ENCODE measurements at regions not wholly inside any gene's neighbourhood (a gene's known extent, or its start where the extent isn't known, plus 50 kb on each side); places are given as distances from the start of the nearest gene placed in this dataset.

DNA sequence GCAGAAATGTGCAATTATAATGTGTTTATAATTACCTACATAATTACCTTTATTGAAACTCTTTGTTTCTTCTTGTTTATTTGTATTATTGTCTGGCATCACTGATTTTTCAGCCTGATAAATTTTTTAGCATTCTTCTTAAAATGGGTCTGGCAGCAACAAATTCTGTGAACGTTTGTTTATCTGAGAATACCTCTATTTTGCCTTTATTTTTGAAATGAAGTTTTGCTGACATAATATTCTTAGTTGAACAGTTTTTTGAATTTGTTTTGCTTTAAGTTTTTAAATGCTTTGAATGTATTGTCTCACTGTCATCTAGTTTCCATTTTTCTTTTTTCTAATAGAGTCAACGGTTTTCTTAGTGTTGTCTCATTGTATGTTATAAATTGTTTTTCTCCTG, 1152.0 kb upstream of the CDH2 start:
- CTCF ChIA-PET, result no interaction called here
- POLR2A ChIA-PET, result no interaction called here

DNA sequence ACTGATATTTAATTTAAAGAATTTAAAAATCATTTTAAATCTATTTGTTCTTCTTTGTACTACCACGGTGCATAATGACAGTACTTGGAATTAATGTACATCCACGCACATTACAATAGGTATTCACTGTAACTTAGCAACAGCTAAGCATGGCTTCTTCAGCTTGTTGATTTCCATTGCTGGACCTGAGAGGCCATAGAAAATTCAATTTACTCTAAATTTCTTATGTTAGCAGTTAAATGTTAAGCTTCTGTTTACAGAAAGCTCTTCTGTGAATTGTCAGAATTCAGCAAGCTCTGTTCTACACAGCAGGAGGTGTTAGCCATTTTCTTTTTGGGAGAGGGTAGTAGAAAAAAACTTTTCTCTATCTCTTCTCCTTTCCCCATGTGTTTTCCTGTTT, 1149.3 kb upstream of the CDH2 start:
- CTCF ChIA-PET, result no interaction called here
- POLR2A ChIA-PET, result no interaction called here

DNA sequence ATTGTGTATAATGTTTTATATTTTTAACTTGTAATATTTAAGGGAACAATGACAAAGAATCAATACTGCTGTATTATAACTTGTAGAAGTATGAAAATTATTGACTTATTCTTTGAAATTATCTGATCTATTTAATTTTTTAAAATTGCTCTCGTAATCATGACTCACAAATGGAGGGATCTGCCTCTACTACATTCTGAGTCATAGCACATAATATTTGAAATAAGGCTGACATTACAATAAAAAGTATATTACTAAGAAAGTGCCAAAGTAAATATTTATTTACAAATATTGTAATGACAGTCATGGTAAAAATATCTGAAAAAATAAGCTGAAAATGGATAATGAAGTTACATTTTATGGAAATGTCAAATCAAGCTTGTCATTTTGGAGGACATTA, 1144.6 kb upstream of the CDH2 start:
- CTCF ChIA-PET, result no interaction called here
- POLR2A ChIA-PET, result no interaction called here

DNA sequence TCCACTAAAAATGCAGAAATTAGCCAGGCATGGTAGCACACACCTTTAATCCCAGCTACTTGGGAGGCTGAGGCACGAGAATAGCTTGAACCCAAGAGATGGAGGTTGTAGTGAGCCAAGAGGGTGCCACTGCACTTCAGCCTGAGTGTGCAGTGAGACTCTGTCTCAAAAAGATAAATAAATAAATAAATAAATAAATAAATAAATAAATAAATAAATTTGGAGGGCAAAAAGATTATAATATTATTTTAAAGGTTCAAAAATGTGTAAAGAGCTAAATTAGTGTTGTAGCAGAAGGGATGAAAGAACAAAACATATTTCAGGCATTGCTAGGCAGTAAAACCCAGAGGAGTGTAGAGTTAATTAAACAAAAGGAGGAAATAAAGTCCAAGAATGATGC, 1136.4 kb upstream of the CDH2 start:
- CTCF ChIA-PET, result no interaction called here
- POLR2A ChIA-PET, result no interaction called here

DNA sequence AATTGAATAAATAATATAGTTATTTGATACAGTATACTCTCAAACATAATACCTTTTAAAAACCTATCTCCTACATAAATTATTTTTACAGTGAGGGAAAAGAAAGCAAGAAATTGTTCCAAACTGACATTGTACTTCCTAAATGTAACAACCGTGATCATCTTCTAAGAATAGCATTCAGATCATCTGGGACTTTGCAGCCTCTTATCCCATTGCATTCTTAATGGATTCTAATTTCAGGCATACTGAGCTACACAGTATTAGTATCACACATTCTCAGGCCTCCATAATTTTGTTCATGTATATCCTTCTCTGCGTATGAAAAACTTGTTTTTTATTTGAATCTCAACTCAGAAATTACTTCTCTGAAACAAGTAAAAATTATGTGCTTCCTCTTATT, 1134.7 kb upstream of the CDH2 start:
- ChIA-PET CTCF (no interaction called here), POLR2A (no interaction called here)

- ChIA-PET POLR2A (no interaction called here), CTCF (no interaction called here)
These were observed 1132.4 kb upstream of the CDH2 start for GRCh38 chr18:29309366-29309765.

DNA sequence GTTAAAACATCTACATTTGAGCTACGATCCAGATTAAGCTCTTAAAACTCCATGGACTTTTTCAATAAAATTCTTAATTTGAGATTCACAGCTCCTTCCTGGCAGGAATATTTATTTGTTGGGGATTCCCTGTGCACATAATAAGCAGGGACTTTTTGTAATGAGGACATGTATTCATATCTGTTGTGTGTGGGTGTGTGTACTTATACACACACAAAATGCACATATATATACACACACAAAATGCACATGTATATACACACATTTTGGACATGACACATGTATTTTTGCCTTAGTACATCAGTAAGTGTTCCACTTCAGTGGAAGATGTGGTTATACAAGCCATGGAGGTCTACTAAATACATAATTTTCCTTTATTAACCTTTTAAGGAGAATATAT, 1131.1 kb upstream of the CDH2 start:
- ChIA-PET CTCF (no interaction called here), POLR2A (no interaction called here)

GRCh38 chr18:29307231-29307630, 1130.3 kb upstream of the CDH2 start:
- ChIA-PET CTCF (no interaction called here), POLR2A (no interaction called here)

DNA sequence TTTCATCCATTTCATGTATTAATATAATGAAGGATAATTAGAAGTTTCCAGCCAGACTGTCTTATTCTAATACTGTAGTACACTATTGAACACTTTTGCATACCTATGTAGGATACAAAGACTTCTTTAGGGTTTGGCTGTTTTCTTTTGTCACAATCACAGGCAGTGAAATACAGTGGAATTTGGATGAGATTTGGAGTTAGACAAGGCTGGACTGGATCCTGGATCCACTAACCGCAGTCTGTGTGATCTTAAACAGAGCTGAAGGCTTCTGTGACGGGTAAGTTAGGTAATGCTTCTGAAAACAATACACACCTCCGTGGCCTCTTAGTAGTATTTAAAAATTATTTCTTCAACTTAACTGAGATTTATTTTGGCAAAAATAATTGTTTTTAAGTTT, 1128.6 kb upstream of the CDH2 start:
- POLR2A ChIA-PET, result no interaction called here
- CTCF ChIA-PET, result no interaction called here

DNA sequence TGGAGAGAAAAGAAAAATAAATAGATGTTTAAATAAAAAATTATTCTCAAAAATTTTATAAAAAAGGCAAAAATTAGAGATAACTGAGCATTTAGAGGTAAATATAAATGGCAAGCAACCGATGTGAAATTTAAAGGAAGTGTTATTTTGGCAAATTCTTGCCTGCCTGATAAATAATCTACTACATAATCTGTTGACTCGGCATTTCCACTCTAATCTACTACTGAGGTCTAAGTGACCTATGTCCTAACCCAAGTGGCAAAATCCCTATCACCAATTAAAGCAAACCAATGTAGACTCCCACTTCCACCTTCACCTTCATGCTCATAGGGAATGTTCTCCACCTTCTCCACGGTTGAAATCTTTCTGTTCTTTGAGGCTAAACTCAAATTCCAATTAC, 1124.1 kb upstream of the CDH2 start:
- ChIA-PET CTCF (no interaction called here), POLR2A (no interaction called here)

DNA sequence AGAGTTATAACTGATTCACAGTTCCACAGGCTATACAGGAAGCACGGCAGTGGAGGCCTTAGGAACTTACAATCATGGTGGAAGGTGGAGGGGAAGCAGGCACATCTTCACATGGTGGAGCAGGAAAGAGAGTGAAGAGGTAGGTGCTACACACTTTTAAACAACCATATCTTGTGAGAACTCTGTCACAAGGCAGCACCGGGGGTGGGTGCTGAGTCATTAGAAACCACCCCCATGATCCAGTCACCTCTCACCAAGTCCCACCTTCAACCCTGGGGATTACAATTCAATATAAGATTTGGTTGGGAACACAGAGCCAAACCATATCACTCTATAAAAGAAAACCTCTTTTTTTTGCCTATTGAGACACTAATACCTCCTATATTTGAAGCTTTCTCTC, 1108.5 kb upstream of the CDH2 start:
- CTCF ChIA-PET, result no interaction called here
- POLR2A ChIA-PET, result no interaction called here

- CTCF ChIA-PET, result no interaction called here
- POLR2A ChIA-PET, result no interaction called here
These were observed 1094.6 kb upstream of the CDH2 start for GRCh38 chr18:29271501-29271900.

- POLR2A ChIA-PET, result no interaction called here
- CTCF ChIA-PET, result no interaction called here
These were observed 1082.9 kb upstream of the CDH2 start for GRCh38 chr18:29259838-29260237.

GRCh38 chr18:29254123-29254522, 1077.2 kb upstream of the CDH2 start:
- ChIA-PET CTCF (no interaction called here), POLR2A (no interaction called here)

DNA sequence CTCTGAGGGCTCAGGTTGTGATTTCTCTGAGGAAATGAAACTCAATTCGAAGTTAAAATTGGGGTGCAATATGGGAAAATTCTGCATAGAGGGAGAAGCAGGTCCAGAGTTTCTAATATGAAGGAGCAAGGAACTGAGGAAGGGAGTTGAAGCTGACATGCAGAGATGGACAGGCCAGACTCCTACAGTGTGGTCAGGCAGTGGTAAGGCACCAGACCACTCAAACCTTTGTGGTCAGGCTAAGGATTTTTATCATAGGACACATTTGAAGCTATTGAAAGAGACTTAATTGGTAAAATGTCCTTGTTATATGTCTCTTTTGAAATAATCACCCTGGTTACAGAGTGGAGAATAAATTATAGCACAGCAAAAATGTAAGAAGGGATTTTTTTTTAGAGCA, 1074.8 kb upstream of the CDH2 start:
- ChIA-PET CTCF (no interaction called here), POLR2A (no interaction called here)

DNA sequence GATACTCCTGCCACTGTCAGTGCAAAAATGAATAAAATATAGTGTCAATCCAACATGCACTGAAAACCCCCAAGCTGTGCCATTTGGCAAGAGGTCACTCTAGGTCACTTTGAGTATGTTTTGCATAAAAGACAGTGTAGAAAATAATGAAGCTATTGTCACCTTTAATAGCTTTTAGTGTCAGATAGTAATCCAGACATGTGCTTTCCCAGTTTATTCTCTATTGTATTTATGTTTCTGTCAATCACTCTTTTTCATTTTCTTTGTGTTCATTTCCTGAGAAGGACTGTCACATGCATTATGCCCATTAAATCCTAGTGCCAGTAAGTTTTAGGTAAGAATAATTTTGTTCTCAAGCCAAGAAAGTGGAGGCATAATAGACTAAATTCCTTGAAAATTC, 1073.9 kb upstream of the CDH2 start:
- ChIA-PET CTCF (no interaction called here), POLR2A (no interaction called here)

DNA sequence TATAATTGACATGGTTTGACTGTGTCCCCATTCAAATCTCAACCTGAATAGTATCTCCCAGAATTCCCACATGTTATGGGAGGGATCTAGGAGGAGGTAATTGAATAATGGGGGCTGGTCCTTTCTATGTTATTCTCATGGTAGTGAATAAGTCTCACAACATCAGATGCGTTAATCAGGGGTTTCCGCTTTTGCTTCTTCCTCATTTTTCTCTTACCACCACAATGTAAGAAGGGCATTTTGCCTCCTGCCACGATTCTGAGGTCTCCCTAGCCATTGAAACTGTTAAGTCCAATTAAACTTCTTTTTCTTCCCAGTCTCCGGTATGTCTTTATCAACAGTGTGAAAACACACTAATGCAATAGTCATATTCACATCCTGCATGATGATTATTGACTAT, 1073.3 kb upstream of the CDH2 start:
- POLR2A ChIA-PET, result no interaction called here
- CTCF ChIA-PET, result no interaction called here

- ChIA-PET POLR2A (no interaction called here), CTCF (no interaction called here)
These were observed 1071.9 kb upstream of the CDH2 start for GRCh38 chr18:29248805-29249204.

DNA sequence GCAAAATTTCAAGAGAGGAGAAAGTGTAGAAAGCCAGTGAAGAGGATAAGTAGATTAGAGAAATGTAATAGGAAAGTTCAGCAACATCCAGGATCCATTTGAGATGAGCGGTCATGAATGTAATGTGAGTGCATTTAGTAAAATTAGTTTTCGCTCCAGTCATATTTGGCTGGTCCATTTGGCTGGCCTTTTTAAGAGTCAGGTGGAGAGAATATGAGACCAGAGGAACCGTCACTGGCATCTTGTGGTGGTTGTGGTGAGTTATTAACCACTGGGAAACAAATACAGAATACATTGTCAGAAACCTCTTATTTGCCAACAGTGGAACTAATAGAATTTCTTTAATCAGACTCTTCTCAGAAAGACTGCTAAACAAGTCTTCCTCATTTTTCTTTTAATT, 1064.3 kb upstream of the CDH2 start:
- ChIA-PET CTCF (no interaction called here), POLR2A (no interaction called here)

DNA sequence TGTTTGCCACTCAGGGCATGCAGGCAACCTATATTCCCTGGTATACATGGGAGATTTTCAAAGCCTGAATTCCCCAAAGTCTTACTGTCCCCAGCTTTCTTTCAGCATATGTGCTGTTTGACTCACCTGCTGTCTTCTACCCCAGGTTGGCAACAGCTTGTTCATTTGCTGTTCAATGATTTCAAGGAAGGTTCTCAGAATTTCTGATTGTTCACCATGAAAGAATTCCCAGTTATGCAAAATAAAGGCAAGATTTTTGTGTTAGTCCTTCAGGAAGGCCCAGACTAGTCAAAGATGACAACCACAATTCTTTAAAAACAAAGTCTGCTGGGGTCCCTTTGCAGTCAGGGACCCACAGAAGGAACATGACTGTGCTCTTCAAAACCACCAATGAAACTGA, 1057.8 kb upstream of the CDH2 start:
- ChIA-PET POLR2A (no interaction called here), CTCF (no interaction called here)

DNA sequence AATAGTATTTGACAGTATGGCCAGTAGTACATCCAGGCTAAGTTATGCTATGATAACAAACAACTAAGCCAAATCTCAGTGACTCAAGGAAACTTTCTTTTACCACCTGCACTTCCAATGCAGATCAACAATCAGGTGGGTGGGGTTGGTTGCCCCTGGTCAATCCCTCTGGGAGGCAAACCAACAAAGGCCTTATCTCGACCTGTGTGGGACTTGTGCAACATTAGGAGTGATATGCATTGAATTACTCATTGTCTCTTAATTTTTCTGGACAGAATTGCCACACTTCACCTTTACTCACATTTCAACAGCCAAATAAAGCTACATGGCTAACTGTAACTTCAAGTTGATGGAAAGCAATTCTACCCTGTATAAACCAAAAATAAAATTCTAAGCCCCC, 1049.3 kb upstream of the CDH2 start:
- ChIA-PET POLR2A (no interaction called here), CTCF (no interaction called here)

- ChIA-PET POLR2A (no interaction called here), CTCF (no interaction called here)
These were observed 1048.4 kb upstream of the CDH2 start for GRCh38 chr18:29225351-29225750.

DNA sequence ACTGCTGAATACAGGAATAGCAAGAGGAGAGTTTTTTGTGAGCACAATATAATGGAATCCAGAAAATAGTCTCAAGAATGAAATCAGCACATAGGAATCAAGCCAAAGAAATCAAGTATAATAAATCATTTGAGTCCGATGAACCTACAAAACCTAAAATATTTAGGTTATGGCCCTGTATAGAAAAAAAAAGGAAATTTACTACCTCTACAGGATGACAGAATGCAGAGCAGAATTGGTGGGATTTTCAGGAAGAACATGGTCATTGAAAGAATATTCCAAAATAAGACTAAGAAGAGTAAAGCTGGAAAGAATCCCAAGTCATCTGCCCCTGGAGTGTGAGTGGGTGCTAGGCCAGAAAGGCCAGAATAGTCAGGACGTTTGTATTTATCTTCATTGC, 1041.2 kb upstream of the CDH2 start:
- ChIA-PET CTCF (no interaction called here), POLR2A (no interaction called here)
